WTC11 (cell line): ENCODE measurements at regions not wholly inside any gene's neighbourhood (a gene's known extent, or its start where the extent isn't known, plus 50 kb on each side); places are given as distances from the start of the nearest gene placed in this dataset.

Experiments used
- ATAC-seq: fragments of 200-7000 bp; cut with Tn5 transposase; 2 replicates; pipeline ENCODE4 v1.10.0; 2021; ENCODE audit warnings: mild to moderate bottlenecking, moderate library complexity
- CTCF ChIA-PET: fragments of 300-600 bp; sonication (Branson Sonifier 250); formaldehyde crosslinking; loops from one replicate; lab custom pipeline; 2021; ENCODE audit warnings: antibody characterized with exemption; lab: Charles Lee
- POLR2A ChIA-PET: fragments of 350-600 bp; sonication (Branson Sonifier 250); formaldehyde crosslinking; loops from one replicate; lab custom pipeline; 2021; ENCODE audit warnings: antibody characterized with exemption; lab: Charles Lee
- DNase-seq: peaks from one replicate; pipeline ENCODE4 v3.0.0; 2021; ENCODE audit warnings: low spot score
- H3K27ac Mint-ChIP-seq: 2 replicates; pipeline ENCODE4 v1.8.0; 2021; ENCODE audit warnings: mixed read lengths
- H3K27me3 Mint-ChIP-seq: 2 replicates; pipeline ENCODE4 v1.8.0; 2021; ENCODE audit warnings: low read depth, mild to moderate bottlenecking, moderate library complexity, mixed read lengths
- H3K36me3 Mint-ChIP-seq: 2 replicates; pipeline ENCODE4 v1.8.0; 2021; ENCODE audit warnings: mixed read lengths
- H3K4me1 Mint-ChIP-seq: 2 replicates; pipeline ENCODE4 v1.8.0; 2022; ENCODE audit warnings: mixed read lengths
- H3K4me3 Mint-ChIP-seq: 2 replicates; pipeline ENCODE4 v1.8.0; 2021; ENCODE audit warnings: mild to moderate bottlenecking, moderate library complexity, mixed read lengths
- H3K9me3 Mint-ChIP-seq: 2 replicates; pipeline ENCODE4 v1.8.0; 2021; ENCODE audit warnings: mixed read lengths
- AFF4 ChIP-seq: sonication (generic); formaldehyde crosslinking; IDR thresholded peaks from 2 replicates; pipeline ENCODE4 v1.8.1; 2023; ENCODE audit warnings: mild to moderate bottlenecking, missing genetic modification reagents, borderline replicate concordance
- AR ChIP-seq: fragments of 250-450 bp; sonication (Bioruptor Pico); IDR thresholded peaks from 2 replicates; pipeline ENCODE4 v1.9.0; 2021; ENCODE audit warnings: mild to moderate bottlenecking
- ATF1 ChIP-seq: sonication (generic); formaldehyde crosslinking; IDR thresholded peaks from 2 replicates; pipeline ENCODE4 v1.8.1; 2023; ENCODE audit warnings: mild to moderate bottlenecking, moderate library complexity, missing genetic modification reagents
- ATF6 ChIP-seq: sonication (generic); formaldehyde crosslinking; IDR thresholded peaks from 2 replicates; pipeline ENCODE4 v1.8.1; 2023; ENCODE audit warnings: mild to moderate bottlenecking, missing genetic modification reagents
- CBFB ChIP-seq: sonication (generic); formaldehyde crosslinking; IDR thresholded peaks from 2 replicates; pipeline ENCODE4 v1.8.1; 2022; ENCODE audit warnings: mild to moderate bottlenecking, low read depth, missing genetic modification reagents
- FOXP1 ChIP-seq: sonication (generic); formaldehyde crosslinking; IDR thresholded peaks from 2 replicates; pipeline ENCODE4 v1.8.0; 2022; ENCODE audit warnings: missing genetic modification reagents, mild to moderate bottlenecking, moderate library complexity, borderline replicate concordance
- IRF1 ChIP-seq: sonication (generic); formaldehyde crosslinking; IDR thresholded peaks from 2 replicates; pipeline ENCODE4 v1.8.0; 2023; ENCODE audit warnings: missing genetic modification reagents
- JAZF1 ChIP-seq: fragments of 250-450 bp; sonication (Bioruptor Pico); IDR thresholded peaks from 2 replicates; pipeline ENCODE4 v1.9.0; 2021; ENCODE audit warnings: moderate library complexity, mild to moderate bottlenecking, inconsistent platforms
- KAT7 ChIP-seq: sonication (generic); formaldehyde crosslinking; IDR thresholded peaks from 2 replicates; pipeline ENCODE4 v1.8.1; 2023; ENCODE audit warnings: missing genetic modification reagents, mild to moderate bottlenecking, borderline replicate concordance
- MLX ChIP-seq: sonication (generic); formaldehyde crosslinking; IDR thresholded peaks from 2 replicates; pipeline ENCODE4 v1.8.1; 2023; ENCODE audit warnings: mild to moderate bottlenecking, missing genetic modification reagents, moderate library complexity
- MYBL2 ChIP-seq: sonication (generic); formaldehyde crosslinking; IDR thresholded peaks from 2 replicates; pipeline ENCODE4 v1.8.1; 2023; ENCODE audit warnings: mild to moderate bottlenecking, moderate library complexity, missing genetic modification reagents
- NFYB ChIP-seq: sonication (generic); formaldehyde crosslinking; conservative IDR thresholded peaks from 2 replicates; pipeline ENCODE4 v1.8.0; 2022; ENCODE audit warnings: low read depth, missing genetic modification reagents
- TEAD4 ChIP-seq: sonication (generic); formaldehyde crosslinking; IDR thresholded peaks from 2 replicates; pipeline ENCODE4 v1.8.0; 2022; ENCODE audit warnings: mild to moderate bottlenecking, missing genetic modification reagents
- ZNF121 ChIP-seq: sonication (generic); formaldehyde crosslinking; IDR thresholded peaks from 2 replicates; pipeline ENCODE4 v1.8.0; 2023; ENCODE audit warnings: missing genetic modification reagents
- ZNF138 ChIP-seq: sonication (generic); formaldehyde crosslinking; conservative IDR thresholded peaks from 2 replicates; pipeline ENCODE4 v1.8.1; 2022; ENCODE audit warnings: mild to moderate bottlenecking, moderate library complexity, missing genetic modification reagents
- ZNF232 ChIP-seq: sonication (generic); formaldehyde crosslinking; IDR thresholded peaks from 2 replicates; pipeline ENCODE4 v1.8.0; 2022; ENCODE audit warnings: mild to moderate bottlenecking, missing genetic modification reagents
- ZNF425 ChIP-seq: fragments of 250-450 bp; sonication (Bioruptor Pico); conservative IDR thresholded peaks from 2 replicates; pipeline ENCODE4 v1.9.0; 2021; ENCODE audit warnings: mild to moderate bottlenecking

- TF ChIP-seq ZNF425 (no peak), CBFB (CRISPR knock-in tag) (no peak), IRF1 (CRISPR knock-in tag) (no peak), AR (no peak), FOXP1 (CRISPR knock-in tag) (no peak), TEAD4 (no peak), AFF4 (no peak), NFYB (CRISPR knock-in tag) (no peak), KAT7 (CRISPR knock-in tag) (no peak), ZNF121 (CRISPR knock-in tag) (no peak)
Measured at GRCh38 chr18:55086906-55087305, 127.6 kb upstream of the CCDC68 start (continued).

- Mint-ChIP-seq H3K4me3 (no peak overlapping the region), H3K4me1 (peaks cover 7% of the 10 kb centered on the region; the same call in 1 of the 2 replicates), H3K9me3 (no peaks in the 10 kb centered on the region), H3K27ac (no peak overlapping the region), H3K27me3 (no peaks in the 10 kb centered on the region), H3K36me3 (no peaks in the 10 kb centered on the region)
- CTCF ChIA-PET: no interaction called here
- ATAC-seq: no peak
- no peak for DNase-seq
- POLR2A ChIA-PET: no interaction called here
- TF ChIP-seq TEAD4 (no peak), FOXP1 (CRISPR knock-in tag) (no peak), ATF1 (no peak), ZNF232 (no peak), MYBL2 (no peak), AR (no peak), ZNF138 (CRISPR knock-in tag) (no peak), MLX (CRISPR knock-in tag) (no peak), JAZF1 (CRISPR knock-in tag) (no peak), ZNF425 (no peak), ATF6 (CRISPR knock-in tag) (no peak)
Measured at GRCh38 chr18:55085557-55086285, 126.5 kb upstream of the CCDC68 start.
